Loucy (cell line): ENCODE measurements at regions not wholly inside any gene's neighbourhood (a gene's known extent, or its start where the extent isn't known, plus 50 kb on each side); places are given as distances from the start of the nearest gene placed in this dataset.
"Not testable (repeated sequence)": the region's sequence is repeated elsewhere in the genome, so short reads cannot be mapped to it uniquely, and the experiment has no call there.

Experiments
- H2AFZ ChIP-seq: fragments of 200-600 bp; sonication (generic); 2 replicates; pipeline ENCODE4 v1.6.0; 2016; ENCODE audit warnings: antibody characterized with exemption, mild to moderate bottlenecking, low read length, moderate library complexity
- H3F3A ChIP-seq: fragments of 200-600 bp; 2 replicates; pipeline ENCODE4 v1.6.0; 2016; ENCODE audit warnings: antibody characterized with exemption, low read depth, mild to moderate bottlenecking
- H3K27me3 ChIP-seq: fragments of 200-600 bp; sonication (generic); 2 replicates; pipeline ENCODE4 v1.6.1; 2014; ENCODE audit warnings: low read length, mild to moderate bottlenecking; ENCODE audit not compliant: insufficient read depth, poor library complexity, severe bottlenecking
- H3K36me3 ChIP-seq: fragments of 200-600 bp; sonication (generic); 2 replicates; pipeline ENCODE4 v1.6.1; 2016; ENCODE audit warnings: low read length; ENCODE audit not compliant: insufficient read depth
- H3K4me1 ChIP-seq: fragments of 200-600 bp; sonication (generic); 2 replicates; pipeline ENCODE4 v1.5.1; 2014; ENCODE audit warnings: low read length, mild to moderate bottlenecking; ENCODE audit not compliant: insufficient read depth, poor library complexity, severe bottlenecking
- H3K4me2 ChIP-seq: fragments of 200-600 bp; sonication (generic); 2 replicates; pipeline ENCODE4 v1.6.0; 2014; ENCODE audit warnings: antibody characterized with exemption, low read length, low read depth, mild to moderate bottlenecking; ENCODE audit not compliant: poor library complexity, severe bottlenecking
- H3K4me3 ChIP-seq: fragments of 200-600 bp; sonication (generic); 2 replicates; pipeline ENCODE4 v1.5.1; 2014; ENCODE audit warnings: low read length, mild to moderate bottlenecking, mixed read lengths; ENCODE audit not compliant: poor library complexity, severe bottlenecking
- H3K79me2 ChIP-seq: fragments of 200-600 bp; sonication (generic); 2 replicates; pipeline ENCODE4 v1.6.1; 2014; ENCODE audit warnings: low read length; ENCODE audit not compliant: insufficient read depth
- H3K9ac ChIP-seq: fragments of 200-600 bp; sonication (generic); 2 replicates; pipeline ENCODE4 v1.6.0; 2014; ENCODE audit warnings: mild to moderate bottlenecking, low read depth, low read length, moderate library complexity; ENCODE audit not compliant: poor library complexity, severe bottlenecking
- H3K9me2 ChIP-seq: fragments of 200-600 bp; sonication (generic); replicated peaks from 2 replicates; pipeline ENCODE4 v1.6.1; 2016; ENCODE audit warnings: low read depth, low read length, mixed read lengths
- H3K9me3 ChIP-seq: fragments of 200-600 bp; sonication (generic); 2 replicates; pipeline ENCODE4 v1.6.1; 2014; ENCODE audit warnings: mild to moderate bottlenecking, antibody characterized with exemption, low read length, low read depth; ENCODE audit not compliant: insufficient read depth
- H4K20me1 ChIP-seq: fragments of 200-600 bp; sonication (generic); 2 replicates; pipeline ENCODE4 v1.6.0; 2014; ENCODE audit warnings: antibody characterized with exemption, low read length, mild to moderate bottlenecking; ENCODE audit not compliant: insufficient read depth, poor library complexity, severe bottlenecking
- EZH2phosphoT487 ChIP-seq: fragments of 200-600 bp; IDR thresholded peaks from 2 replicates; pipeline ENCODE4 v1.6.1; 2018; ENCODE audit warnings: antibody characterized with exemption, mild to moderate bottlenecking, moderate library complexity, borderline replicate concordance
- TF ChIP-seq, protein P1 (sequence below): fragments of 200-600 bp; sonication (generic); conservative IDR thresholded peaks from 2 replicates; pipeline ENCODE4 v1.5.1; 2014; ENCODE audit warnings: mild to moderate bottlenecking, antibody characterized with exemption, low read length

DNA sequence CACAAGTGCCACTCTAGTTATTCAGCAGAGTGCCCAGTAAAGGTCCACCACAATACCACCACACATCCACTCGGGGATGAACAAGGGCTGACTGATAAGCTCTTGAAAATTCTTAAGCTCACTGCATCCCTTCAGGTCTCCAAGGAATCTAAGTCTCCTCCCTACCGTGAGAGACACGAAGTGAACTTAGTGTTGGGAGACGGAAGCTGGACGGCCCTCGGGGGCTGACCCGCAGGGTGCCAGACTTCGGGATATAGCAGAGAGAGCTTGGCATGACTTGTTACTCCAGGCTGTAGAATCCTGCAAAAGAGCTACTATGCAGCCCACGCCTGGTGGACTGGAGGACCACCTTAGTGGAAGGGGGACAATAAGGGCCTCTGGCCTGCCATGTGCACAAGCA lies 75.1 kb downstream of the LYZL1 start:
- H3K9me3 ChIP-seq, H3K9ac ChIP-seq, H3K4me2 ChIP-seq, H3F3A ChIP-seq, H3K36me3 ChIP-seq, H3K4me3 ChIP-seq, H3K4me1 ChIP-seq, H3K9me2 ChIP-seq, H2AFZ ChIP-seq, H3K27me3 ChIP-seq, H3K79me2 ChIP-seq, H4K20me1 ChIP-seq: not testable (repeated sequence)

DNA sequence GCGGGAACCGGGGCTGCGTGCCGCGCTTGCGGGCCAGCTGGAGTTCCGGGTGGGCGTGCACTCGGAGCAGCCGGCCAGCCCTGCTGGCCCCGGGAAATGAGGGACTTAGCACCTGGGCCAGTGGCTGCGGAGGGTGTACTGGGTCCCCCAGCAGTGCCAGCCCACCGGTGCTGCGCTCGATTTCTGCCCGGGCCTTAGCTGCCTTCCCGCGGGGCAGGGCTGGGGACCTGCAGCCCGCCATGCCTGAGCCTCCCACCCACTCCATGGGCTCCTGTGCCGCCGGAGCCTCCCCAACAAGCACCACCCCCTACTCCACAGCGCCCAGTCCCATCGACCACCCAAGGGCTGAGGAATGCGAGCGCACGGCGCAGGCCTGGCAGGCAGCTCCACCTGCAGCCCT lies 77.3 kb downstream of the LYZL1 start:
- not testable (repeated sequence) for H3K4me1 ChIP-seq, H2AFZ ChIP-seq, H3K36me3 ChIP-seq, H3K9me3 ChIP-seq, H3K4me2 ChIP-seq, H3F3A ChIP-seq, H3K9ac ChIP-seq, H3K79me2 ChIP-seq, H4K20me1 ChIP-seq, H3K4me3 ChIP-seq, H3K27me3 ChIP-seq, H3K9me2 ChIP-seq

DNA sequence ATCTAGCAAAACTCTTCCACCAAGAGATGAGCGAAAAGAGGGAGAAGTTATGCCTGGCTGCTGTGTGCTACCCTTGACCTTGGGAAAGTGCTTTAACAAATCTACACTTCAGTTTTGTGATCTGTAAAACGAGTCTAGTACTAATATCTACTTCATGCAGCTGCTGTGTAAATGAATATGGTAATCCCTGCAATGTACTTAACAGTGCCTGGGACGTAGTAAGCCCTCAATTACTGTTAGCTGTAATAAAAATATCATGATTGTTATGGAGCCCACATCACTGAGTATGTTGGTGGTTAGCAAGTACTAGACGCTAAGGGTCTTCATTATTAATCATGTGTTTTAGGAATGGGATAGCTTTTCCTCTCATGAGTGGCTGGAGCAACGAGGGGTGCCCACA lies 80.5 kb downstream of the LYZL1 start:
- TF ChIP-seq, protein P1, sequence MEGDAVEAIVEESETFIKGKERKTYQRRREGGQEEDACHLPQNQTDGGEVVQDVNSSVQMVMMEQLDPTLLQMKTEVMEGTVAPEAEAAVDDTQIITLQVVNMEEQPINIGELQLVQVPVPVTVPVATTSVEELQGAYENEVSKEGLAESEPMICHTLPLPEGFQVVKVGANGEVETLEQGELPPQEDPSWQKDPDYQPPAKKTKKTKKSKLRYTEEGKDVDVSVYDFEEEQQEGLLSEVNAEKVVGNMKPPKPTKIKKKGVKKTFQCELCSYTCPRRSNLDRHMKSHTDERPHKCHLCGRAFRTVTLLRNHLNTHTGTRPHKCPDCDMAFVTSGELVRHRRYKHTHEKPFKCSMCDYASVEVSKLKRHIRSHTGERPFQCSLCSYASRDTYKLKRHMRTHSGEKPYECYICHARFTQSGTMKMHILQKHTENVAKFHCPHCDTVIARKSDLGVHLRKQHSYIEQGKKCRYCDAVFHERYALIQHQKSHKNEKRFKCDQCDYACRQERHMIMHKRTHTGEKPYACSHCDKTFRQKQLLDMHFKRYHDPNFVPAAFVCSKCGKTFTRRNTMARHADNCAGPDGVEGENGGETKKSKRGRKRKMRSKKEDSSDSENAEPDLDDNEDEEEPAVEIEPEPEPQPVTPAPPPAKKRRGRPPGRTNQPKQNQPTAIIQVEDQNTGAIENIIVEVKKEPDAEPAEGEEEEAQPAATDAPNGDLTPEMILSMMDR, result no peak
- no peak for TF ChIP-seq EZH2phosphoT487
- Histone ChIP-seq H3K36me3 (no peaks in the 10 kb centered on the region), H3K4me1 (no peaks in the 10 kb centered on the region), H3K9me3 (no peaks in the 10 kb centered on the region), H3K4me2 (no peak overlapping the region), H3K9ac (no peak overlapping the region), H3K27me3 (no peaks in the 10 kb centered on the region), H4K20me1 (no peaks in the 10 kb centered on the region), H3K79me2 (no peaks in the 10 kb centered on the region), H3K9me2 (no peaks in the 10 kb centered on the region), H3K4me3 (no peak overlapping the region), H2AFZ (no peak overlapping the region), H3F3A (no peaks in the 10 kb centered on the region)

DNA sequence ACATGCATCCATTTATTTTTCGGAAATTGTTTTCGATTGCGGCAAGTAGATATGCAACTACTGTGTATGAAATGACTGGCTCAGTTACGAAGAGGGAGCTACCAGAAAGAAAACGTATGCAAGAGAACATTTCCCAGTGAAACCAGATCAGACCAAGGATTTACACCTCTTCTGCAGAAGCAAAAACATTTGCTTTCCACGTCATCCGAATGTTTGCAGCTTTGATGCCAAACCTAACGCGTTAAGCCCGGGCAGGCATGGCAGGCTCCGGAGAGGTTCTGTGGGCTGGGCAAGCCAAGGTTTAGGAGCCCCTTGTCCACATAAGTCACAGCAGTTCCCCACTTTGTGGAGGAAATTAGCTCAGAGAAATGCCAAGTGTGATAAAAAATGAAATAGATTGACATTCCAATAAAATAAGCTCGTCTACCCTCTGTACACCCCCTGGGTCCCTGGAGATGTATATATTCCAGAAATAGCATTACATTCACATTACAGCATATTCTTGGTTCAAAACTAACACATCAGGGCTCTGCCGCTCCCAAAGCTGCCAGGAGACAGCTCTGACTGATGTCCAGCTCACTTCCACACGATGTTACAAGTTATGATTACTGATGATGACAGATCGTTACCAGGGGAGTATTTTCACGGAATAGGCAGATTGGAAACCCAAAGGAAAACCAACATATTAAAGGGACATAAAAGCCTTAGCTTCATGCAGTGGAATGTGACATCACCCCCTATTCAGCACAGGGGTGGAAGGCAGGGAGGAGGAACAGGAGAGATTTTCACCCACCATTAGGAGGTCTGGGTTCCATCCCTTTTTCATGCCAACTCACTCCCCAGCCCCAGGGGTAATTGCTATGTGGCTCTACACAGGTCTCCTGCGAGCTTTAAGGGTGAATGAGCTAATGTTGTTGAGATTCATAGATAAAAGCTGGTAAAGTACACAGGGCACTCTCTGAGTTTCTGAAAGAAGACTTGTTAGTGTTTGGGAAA lies 81.5 kb downstream of the LYZL1 start:
- Histone ChIP-seq H3K9ac (no peak overlapping the region), H3F3A (no peaks in the 10 kb centered on the region), H3K4me2 (no peak overlapping the region), H3K4me1 (no peaks in the 10 kb centered on the region), H2AFZ (no peak overlapping the region), H3K79me2 (no peaks in the 10 kb centered on the region), H3K36me3 (no peaks in the 10 kb centered on the region), H3K27me3 (no peaks in the 10 kb centered on the region), H4K20me1 (no peaks in the 10 kb centered on the region), H3K9me3 (no peaks in the 10 kb centered on the region), H3K4me3 (no peak overlapping the region), H3K9me2 (no peaks in the 10 kb centered on the region)
- TF ChIP-seq, protein P1, result no peak
- no peak for TF ChIP-seq EZH2phosphoT487
